ENCODE measurements at regions not wholly inside any gene's neighbourhood (a gene's known extent, or its start where the extent isn't known, plus 50 kb on each side); places are given as distances from the start of the nearest gene placed in this dataset.

- DNase-seq (ENCODE audit: low spot score): no peak
- Histone ChIP-seq H3K27ac (ENCODE audit: low read depth) (no peak overlapping the region), H3K4me2 (no peak overlapping the region), H3K4me3 (no peak overlapping the region), H3K27me3 (ENCODE audit: insufficient read depth) (no peaks in the 10 kb centered on the region), H3K9me2 (ENCODE audit: insufficient read depth) (0 out of 2 replicates have a peak, but pooled peaks cover 5% of the 10 kb centered on the region), H2AFZ (no peak overlapping the region), H4K20me1 (replicated peaks; ENCODE audit: insufficient read depth) (no peaks in the 10 kb centered on the region), H3K4me1 (ENCODE audit: insufficient read depth) (no peaks in the 10 kb centered on the region), H3K79me2 (replicated peaks; ENCODE audit: insufficient read depth) (no peaks in the 10 kb centered on the region), H3F3A (replicated peaks; ENCODE audit: low read depth) (no peaks in the 10 kb centered on the region), H3K36me3 (ENCODE audit: insufficient read depth) (no peaks in the 10 kb centered on the region)
- ATAC-seq: no peak
- TF ChIP-seq CTCF (conservative IDR thresholded peaks at IDR 0.05; ENCODE audit: low read depth in 2 of 2) (no peak), ZNF331 (CRISPR knock-in tag; IDR thresholded peaks at IDR 0.05; ENCODE audit: low read depth) (no peak), EZH2 (IDR thresholded peaks at IDR 0.05; ENCODE audit: low read depth, unreplicated experiment) (no peak), EZH2phosphoT487 (IDR thresholded peaks at IDR 0.05; ENCODE audit: unreplicated experiment) (no peak), ZNF114 (CRISPR knock-in tag; IDR thresholded peaks at IDR 0.05) (no peak), ETS1 (IDR thresholded peaks at IDR 0.05) (no peak), JUNB (IDR thresholded peaks at IDR 0.05; ENCODE audit: unreplicated experiment) (no peak), CREB1 (CRISPR knock-in tag; IDR thresholded peaks at IDR 0.05; ENCODE audit: low read depth) (no peak), STAT1 (IDR thresholded peaks at IDR 0.05; ENCODE audit: unreplicated experiment) (no peak), NANOG (IDR thresholded peaks at IDR 0.05; ENCODE audit: borderline replicate concordance) (no peak), POLR2AphosphoS5 (IDR thresholded peaks at IDR 0.05; ENCODE audit: low read depth) (no peak), ZNF462 (CRISPR knock-in tag; IDR thresholded peaks at IDR 0.05) (no peak), REST (IDR thresholded peaks at IDR 0.05; ENCODE audit: unreplicated experiment) (no peak)
- Mint-ChIP-seq H3K4me1 (no peaks in the 10 kb centered on the region), H3K27me3 (ENCODE audit: insufficient read depth, low read depth, poor library complexity) (no peaks in the 10 kb centered on the region), H3K4me3 (no peak overlapping the region), H3K9me3 (peaks cover 68% of the 10 kb centered on the region), H3K36me3 (ENCODE audit: low read depth) (peaks cover 24% of the 10 kb centered on the region), H3K27ac (no peak overlapping the region)
Measured at GRCh38 chr12:127245437-127245836, 1021.5 kb upstream of the TMEM132C start.
